Endodermal cell (in vitro differentiated cells): ENCODE measurements at regions not wholly inside any gene's neighbourhood (a gene's known extent, or its start where the extent isn't known, plus 50 kb on each side); places are given as distances from the start of the nearest gene placed in this dataset.

ENCODE experiments used
- DNase-seq: peaks from one replicate; pipeline ENCODE4 v3.0.0-alpha.2; 2017
- H3K27ac ChIP-seq: 2 replicates; pipeline ENCODE4 v1.5.1; 2013; ENCODE audit warnings: mild to moderate bottlenecking, low read depth, low read length, moderate library complexity
- H3K27me3 ChIP-seq: 2 replicates; pipeline ENCODE4 v1.6.1; 2013; ENCODE audit warnings: mild to moderate bottlenecking, low read length, moderate library complexity; ENCODE audit not compliant: insufficient read depth, control insufficient read depth, poor library complexity, severe bottlenecking
- H3K36me3 ChIP-seq: 2 replicates; pipeline ENCODE4 v1.7.0; 2013; ENCODE audit warnings: mild to moderate bottlenecking, low read length, moderate library complexity; ENCODE audit not compliant: control insufficient read depth, insufficient read depth
- H3K4me1 ChIP-seq: one replicate; pipeline ENCODE4 v1.7.0; 2013; ENCODE audit warnings: low read length; ENCODE audit not compliant: control insufficient read depth, insufficient read depth
- H3K4me3 ChIP-seq: 2 replicates; pipeline ENCODE4 v1.5.1; 2013; ENCODE audit warnings: mild to moderate bottlenecking, low read length, moderate library complexity
- H3K9ac ChIP-seq: 2 replicates; pipeline ENCODE4 v1.6.1; 2013; ENCODE audit warnings: mild to moderate bottlenecking, low read length, moderate library complexity; ENCODE audit not compliant: poor library complexity, severe bottlenecking; ENCODE audit errors: extremely low read depth
- H3K9me3 ChIP-seq: 2 replicates; pipeline ENCODE4 v1.6.1; 2013; ENCODE audit warnings: mild to moderate bottlenecking, low read length, moderate library complexity; ENCODE audit not compliant: control insufficient read depth
- H3K27ac Mint-ChIP-seq: 2 replicates; pipeline ENCODE4 v1.8.0; 2020; ENCODE audit warnings: mixed read lengths
- H3K27me3 Mint-ChIP-seq: 2 replicates; pipeline ENCODE4 v1.8.0; 2021; ENCODE audit warnings: mild to moderate bottlenecking, mixed read lengths; ENCODE audit not compliant: insufficient read depth
- H3K36me3 Mint-ChIP-seq: 2 replicates; pipeline ENCODE4 v1.8.0; 2020; ENCODE audit warnings: low read depth, mixed read lengths
- H3K4me1 Mint-ChIP-seq: 2 replicates; pipeline ENCODE4 v1.8.0; 2020; ENCODE audit warnings: mixed read lengths
- H3K4me3 Mint-ChIP-seq: 2 replicates; pipeline ENCODE4 v1.8.0; 2020; ENCODE audit warnings: mild to moderate bottlenecking, moderate library complexity, mixed read lengths
- H3K9me3 Mint-ChIP-seq: 2 replicates; pipeline ENCODE4 v1.8.0; 2020; ENCODE audit warnings: mild to moderate bottlenecking, mixed read lengths
- CTCF ChIP-seq: fragments of 200-600 bp; sonication (generic); conservative IDR thresholded peaks from 2 replicates; pipeline ENCODE4 v1.5.0; 2021; ENCODE audit warnings: antibody characterized with exemption, mild to moderate bottlenecking
- WGBS, 2 experiments: methylation state at CpG; one replicate each; pipeline versions ENCODE4 v1.1.5 to v1.1.7; 2013; ENCODE audit warnings: missing lambda C conversion rate in 2 of 2, mixed read lengths in 1 of 2; ENCODE audit not compliant: insufficient coverage in 1 of 2, insufficient read length in 1 of 2; 5-methylcytosine and 5-hydroxymethylcytosine counted together

- Histone ChIP-seq H3K27me3 (no peaks in the 10 kb centered on the region), H3K4me1 (peaks cover 28% of the 10 kb centered on the region), H3K27ac (no peak overlapping the region), H3K36me3 (no peaks in the 10 kb centered on the region), H3K4me3 (no peak overlapping the region), H3K9me3 (no peaks in the 10 kb centered on the region), H3K9ac (no peak overlapping the region)
- Mint-ChIP-seq H3K27me3 (no peaks in the 10 kb centered on the region), H3K4me1 (peaks cover 66% of the 10 kb centered on the region), H3K36me3 (no peaks in the 10 kb centered on the region), H3K4me3 (no peak overlapping the region), H3K27ac (peak overlapping the region; percentile 67), H3K9me3 (no peaks in the 10 kb centered on the region)
- peak; percentile 40 for DNase-seq
- 95 to 100% methylated on average over 2 to 5 of the region's 5 CpGs for WGBS, 2 experiments
- TF ChIP-seq CTCF = no peak
Measured at GRCh38 chr10:78437407-78437768, 403.7 kb downstream of the RPS24 start.

- peak; percentile 47 for TF ChIP-seq CTCF
- peaks cover 61% of the 10 kb centered on the region for H3K4me1 Mint-ChIP-seq
- no peak overlapping the region for H3K27ac ChIP-seq
- H3K9me3 ChIP-seq = no peaks in the 10 kb centered on the region
- H3K9me3 Mint-ChIP-seq = no peaks in the 10 kb centered on the region
- peak; percentile 63 for DNase-seq
- 66 to 68% methylated on average over 5 to 8 of the region's 9 CpGs for WGBS, 2 experiments
- H3K36me3 ChIP-seq = no peaks in the 10 kb centered on the region
- no peak overlapping the region for H3K4me3 Mint-ChIP-seq
- no peak overlapping the region for H3K4me3 ChIP-seq
- H3K27me3 ChIP-seq = no peaks in the 10 kb centered on the region
- H3K27ac Mint-ChIP-seq = peak overlapping the region; percentile 74
- H3K4me1 ChIP-seq = peaks cover 28% of the 10 kb centered on the region
- H3K27me3 Mint-ChIP-seq = no peaks in the 10 kb centered on the region
- no peak overlapping the region for H3K9ac ChIP-seq
- H3K36me3 Mint-ChIP-seq = no peaks in the 10 kb centered on the region
Measured at GRCh38 chr10:78437998-78438906, 404.6 kb downstream of the RPS24 start.

- peaks cover 28% of the 10 kb centered on the region for H3K4me1 ChIP-seq
- H3K36me3 Mint-ChIP-seq = no peaks in the 10 kb centered on the region
- H3K9me3 Mint-ChIP-seq = no peaks in the 10 kb centered on the region
- no peak overlapping the region for H3K4me3 Mint-ChIP-seq
- H3K36me3 ChIP-seq = no peaks in the 10 kb centered on the region
- H3K4me1 Mint-ChIP-seq = peaks cover 52% of the 10 kb centered on the region
- no peak overlapping the region for H3K27ac ChIP-seq
- WGBS, 2 experiments = 88 to 96% methylated on average over 7 to 12 of the region's 12 CpGs
- DNase-seq = no peak
- H3K9me3 ChIP-seq = no peaks in the 10 kb centered on the region
- H3K27me3 Mint-ChIP-seq = no peaks in the 10 kb centered on the region
- no peaks in the 10 kb centered on the region for H3K27me3 ChIP-seq
- peak overlapping the region; percentile 27 for H3K27ac Mint-ChIP-seq
- H3K4me3 ChIP-seq = no peak overlapping the region
- peak; percentile 19 for TF ChIP-seq CTCF
- H3K9ac ChIP-seq = no peak overlapping the region
Measured at GRCh38 chr10:78438907-78439809, 405.5 kb downstream of the RPS24 start.
